Non-pigmented ciliary epithelial cell (primary cell): ENCODE measurements at regions not wholly inside any gene's neighbourhood (a gene's known extent, or its start where the extent isn't known, plus 50 kb on each side); places are given as distances from the start of the nearest gene placed in this dataset.
A peak's percentile ranks its signal among the peaks of the same experiment; 100 is the strongest.
"Not testable (repeated sequence)": the region's sequence is repeated elsewhere in the genome, so short reads cannot be mapped to it uniquely, and the experiment has no call there.

ENCODE experiments used
- DNase-seq: peaks from one replicate; pipeline ENCODE4 v3.0.0-alpha.2; 2010; ENCODE audit warnings: low read depth

DNA sequence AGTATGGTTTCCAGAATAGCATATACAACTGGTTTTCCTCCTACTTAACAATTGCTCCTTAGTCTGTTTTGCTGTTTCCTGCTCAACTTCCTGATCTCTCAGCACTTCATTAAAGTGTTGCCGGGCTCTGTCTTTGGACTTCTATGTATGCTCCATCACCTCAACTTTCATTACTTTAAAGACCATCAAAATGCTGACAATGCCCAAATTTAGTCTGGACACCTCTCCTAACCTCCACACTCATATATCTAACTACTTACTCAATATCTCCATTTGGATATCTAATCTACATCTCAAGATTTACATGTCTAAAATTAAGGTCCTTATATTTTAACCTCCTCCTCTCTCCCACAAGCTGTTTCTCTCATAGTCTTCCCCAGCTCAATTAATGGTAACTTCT, 54.4 kb upstream of the LGR5 start:
- DNase-seq: no peak

DNA sequence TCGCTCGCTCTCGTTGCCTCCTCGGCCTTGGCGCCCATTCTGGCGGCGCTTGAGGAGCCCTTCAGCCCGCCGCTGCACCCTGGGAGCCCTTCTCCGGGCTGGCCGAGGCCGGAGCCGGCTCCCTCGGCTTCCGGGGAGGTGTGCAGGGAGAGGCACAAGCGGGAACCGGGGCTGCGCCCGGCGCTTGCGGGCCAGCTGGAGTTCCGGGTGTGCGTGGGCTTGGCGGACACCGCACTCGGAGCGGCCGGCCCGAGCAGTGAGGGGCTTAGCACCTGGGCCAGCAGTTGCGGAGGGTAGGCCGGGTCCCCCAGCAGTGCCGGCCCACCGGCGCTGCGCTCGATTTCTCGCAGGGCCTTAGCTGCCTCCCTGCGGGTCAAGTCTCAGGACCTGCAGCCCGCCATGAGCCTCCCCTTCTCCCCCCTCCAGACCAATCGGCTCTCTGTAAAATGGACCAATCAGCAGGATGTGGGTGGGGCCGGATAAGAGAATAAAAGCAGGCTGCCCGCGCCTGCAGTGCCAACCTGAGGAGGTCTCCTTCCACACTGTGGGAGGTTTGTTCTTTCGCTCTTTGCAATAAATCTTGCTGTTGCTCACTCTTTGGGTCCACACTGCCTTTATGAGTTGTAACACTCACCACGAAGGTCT, 62.8 kb upstream of the LGR5 start:
- not testable (repeated sequence) for DNase-seq

DNA sequence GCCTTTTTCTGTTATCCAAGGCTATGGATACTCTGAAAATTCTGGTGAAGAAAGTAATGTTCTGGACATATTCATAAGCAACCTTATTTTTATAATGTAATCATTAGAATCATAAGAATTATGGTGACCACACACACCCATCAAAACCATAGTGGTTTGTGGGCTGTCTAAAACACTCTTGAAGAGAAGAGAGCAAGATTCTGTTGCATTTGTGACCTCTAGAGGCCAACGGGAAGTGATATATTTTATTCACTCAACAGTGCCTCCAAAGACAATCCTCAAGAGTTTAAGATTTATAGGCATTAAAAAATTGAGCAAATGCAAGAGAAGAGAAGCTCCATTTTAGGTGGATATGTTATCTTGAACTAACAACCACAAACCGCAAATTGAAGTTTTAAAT, 68.5 kb upstream of the LGR5 start:
- no peak for DNase-seq

DNA sequence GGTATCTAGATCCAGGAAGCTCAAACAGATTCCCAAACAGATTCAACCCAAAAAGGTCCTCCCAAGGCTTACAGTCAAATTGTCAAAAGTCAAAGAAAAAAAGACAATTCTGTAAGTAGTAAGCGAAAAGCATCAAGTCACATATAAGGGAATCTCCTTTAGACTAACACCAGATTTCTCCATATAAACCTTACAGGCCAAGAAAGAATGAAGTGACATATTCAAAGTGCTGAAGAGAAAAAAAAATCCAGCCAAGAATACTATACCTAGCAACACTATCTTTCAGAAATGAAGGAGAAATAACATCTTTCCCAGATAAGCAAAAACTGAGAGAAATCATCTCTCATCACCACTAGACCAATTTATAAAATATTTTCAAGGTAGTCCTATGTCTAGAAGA, 79.6 kb upstream of the LGR5 start:
- no peak for DNase-seq

- no peak for DNase-seq
Observed at GRCh38 chr12:71356569-71356968, 83.0 kb upstream of the LGR5 start.

GRCh38 chr12:71354871-71355270, 84.7 kb upstream of the LGR5 start:
- no peak for DNase-seq

GRCh38 chr12:71353607-71354006, 86.0 kb upstream of the LGR5 start:
- no peak for DNase-seq

- no peak for DNase-seq
Observed at GRCh38 chr12:71349950-71350349, 89.6 kb upstream of the LGR5 start.

- no peak for DNase-seq
Observed at GRCh38 chr12:71338933-71339332, 100.7 kb upstream of the LGR5 start.

GRCh38 chr12:71335963-71336257, 103.7 kb upstream of the LGR5 start:
- no peak for DNase-seq

DNA sequence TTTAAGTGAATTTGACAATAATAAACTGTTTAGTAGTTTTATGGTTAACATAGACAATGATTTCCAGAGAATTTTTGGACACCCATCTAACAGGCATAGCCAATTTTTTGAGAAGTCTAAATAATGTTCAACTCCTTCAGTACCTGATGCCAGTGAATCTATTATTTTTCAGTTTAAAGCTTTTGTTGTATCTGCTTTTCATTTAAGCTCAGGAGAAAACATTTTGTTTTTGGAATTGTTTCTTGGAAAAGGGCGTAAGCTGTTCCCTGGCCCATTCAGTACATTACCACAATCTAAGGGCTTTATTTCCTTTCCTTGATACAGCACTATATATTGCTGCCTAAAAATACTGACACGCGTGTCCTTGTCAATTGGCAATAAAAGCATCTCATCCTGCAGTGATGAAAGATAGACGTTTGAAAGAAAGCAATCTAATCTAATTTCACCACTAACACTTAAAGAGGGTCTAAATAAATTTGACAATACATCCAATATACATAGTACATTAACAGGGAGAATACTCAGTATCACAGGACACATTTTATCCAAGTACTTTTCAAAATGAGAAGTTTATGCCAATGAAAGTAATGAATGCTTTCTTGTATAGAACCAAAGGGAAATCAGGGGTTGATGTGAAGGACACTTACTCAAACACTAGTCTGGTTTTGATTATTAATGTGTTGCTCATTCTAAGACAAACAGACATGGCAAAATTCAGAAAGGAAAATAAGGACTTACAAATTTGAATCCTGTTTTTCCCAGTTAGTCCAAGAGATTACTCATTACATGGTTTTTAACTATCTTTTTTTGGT, 104.2 kb upstream of the LGR5 start:
- DNase-seq: no peak

DNA sequence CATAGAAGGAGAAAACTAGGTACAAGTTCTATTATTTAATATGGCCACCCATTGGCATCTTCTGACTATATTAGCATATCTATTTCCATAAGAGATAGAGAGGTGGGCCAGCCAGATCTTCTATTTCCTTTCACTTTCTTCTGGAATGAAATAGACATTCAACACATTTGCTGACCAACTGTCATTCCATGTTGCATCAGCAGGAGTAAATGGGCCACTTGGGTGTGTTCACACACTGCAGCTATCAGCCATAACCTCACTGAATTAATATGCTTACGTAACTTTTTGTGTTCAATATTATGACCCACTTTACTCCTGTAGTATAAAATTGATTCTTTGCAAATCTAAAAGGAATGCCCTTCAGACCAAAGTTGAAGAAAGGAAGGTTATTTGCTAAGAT, 106.2 kb upstream of the LGR5 start:
- no peak for DNase-seq

GRCh38 chr12:71329956-71330355, 109.6 kb upstream of the LGR5 start:
- DNase-seq: no peak

- DNase-seq: no peak
Observed at GRCh38 chr12:71321531-71321930, 118.1 kb upstream of the LGR5 start.

- no peak for DNase-seq
Observed at GRCh38 chr12:71321130-71321529, 118.5 kb upstream of the LGR5 start.

GRCh38 chr12:71315328-71315985, 124.1 kb upstream of the LGR5 start:
- DNase-seq: no peak

GRCh38 chr12:71312768-71313403, 126.7 kb upstream of the LGR5 start:
- DNase-seq: no peak

DNA sequence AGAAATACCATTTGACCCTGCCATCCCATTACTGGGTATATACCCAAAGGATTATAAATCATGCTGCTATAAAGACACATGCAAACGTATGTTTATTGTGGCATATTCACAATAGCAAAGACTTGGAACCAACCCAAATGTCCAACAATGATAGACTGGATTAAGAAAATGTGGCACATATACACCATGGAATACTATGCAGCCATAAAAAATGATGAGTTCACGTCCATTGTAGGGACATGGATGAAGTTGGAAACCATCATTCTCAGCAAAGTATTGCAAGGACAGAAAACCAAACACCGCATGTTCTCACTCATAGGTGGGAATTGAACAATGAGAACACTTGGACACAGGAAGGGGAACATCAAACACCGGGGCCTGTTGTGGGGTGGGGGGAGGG, 128.0 kb upstream of the LGR5 start:
- DNase-seq: not testable (repeated sequence)

DNA sequence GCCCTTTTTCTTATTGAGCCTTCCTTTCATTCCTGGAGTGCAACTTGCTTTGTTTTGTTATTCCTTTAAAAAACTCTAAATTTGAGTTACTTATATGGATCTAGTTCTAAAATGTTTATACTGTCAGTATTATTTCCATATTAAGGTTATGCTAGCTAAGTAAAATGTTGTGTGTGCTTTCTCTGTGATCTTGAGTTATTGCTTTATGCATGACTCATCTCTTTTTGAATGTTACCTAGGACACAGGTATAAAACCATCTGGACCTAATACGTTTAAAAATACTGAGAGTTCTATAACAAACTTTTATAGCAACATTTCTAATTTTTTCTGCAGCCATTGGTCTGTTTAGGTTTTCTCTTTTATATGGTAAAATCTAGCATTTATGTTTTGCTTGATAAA, 132.8 kb upstream of the LGR5 start:
- no peak for DNase-seq

GRCh38 chr12:71304306-71304705, 135.3 kb upstream of the LGR5 start:
- DNase-seq: no peak

GRCh38 chr12:71303199-71303598, 136.4 kb upstream of the LGR5 start:
- DNase-seq: peak; percentile 56

- no peak for DNase-seq
Observed at GRCh38 chr12:71300772-71301675, 138.6 kb upstream of the LGR5 start.
